Nucleus accumbens (tissue), 56 donors: ENCODE measurements at regions not wholly inside any gene's neighbourhood (a gene's known extent, or its start where the extent isn't known, plus 50 kb on each side); places are given as distances from the start of the nearest gene placed in this dataset.

Experiments
- DNase-seq, 56 donors: peaks; one replicate each; lab custom pipeline; 2025; lab: John Stamatoyannopoulos, UW

- no peak for DNase-seq
Observed at GRCh38 chr1:201759194-201759815, 69.7 kb upstream of the IPO9 start.

GRCh38 chr1:201760516-201760915 is 68.4 kb upstream of the IPO9 start:
- DNase-seq: no peak

GRCh38 chr1:201761178-201761577 is 67.8 kb upstream of the IPO9 start:
- peak in 1 of 56 donors; percentile 23 for DNase-seq

- DNase-seq: no peak
Observed at GRCh38 chr1:201761871-201762270, 67.1 kb upstream of the IPO9 start.

- no peak for DNase-seq
Observed at GRCh38 chr1:201762381-201762780, 66.6 kb upstream of the IPO9 start.

GRCh38 chr1:201763455-201764140 is 65.4 kb upstream of the IPO9 start:
- DNase-seq: peak in 3 of 56 donors; percentile 30 to 48 (median 31)

GRCh38 chr1:201764166-201764565 is 64.8 kb upstream of the IPO9 start:
- no peak for DNase-seq

GRCh38 chr1:201764579-201764978 is 64.4 kb upstream of the IPO9 start:
- no peak for DNase-seq

GRCh38 chr1:201766131-201766866 is 62.7 kb upstream of the IPO9 start:
- DNase-seq: no peak

GRCh38 chr1:201767339-201767738 is 61.6 kb upstream of the IPO9 start:
- no peak for DNase-seq

- DNase-seq: no peak
Observed at GRCh38 chr1:201769072-201769471, 59.9 kb upstream of the IPO9 start.

- peak in 55 of 56 donors; percentile 29 to 95 (median 85) for DNase-seq
Observed at GRCh38 chr1:201769966-201770365, 59.0 kb upstream of the IPO9 start.

GRCh38 chr1:201771466-201771865 is 57.5 kb upstream of the IPO9 start:
- DNase-seq: no peak

GRCh38 chr1:201772178-201772577 is 56.8 kb upstream of the IPO9 start:
- DNase-seq: no peak

- DNase-seq: no peak
Observed at GRCh38 chr1:201773764-201774163, 55.2 kb upstream of the IPO9 start.

GRCh38 chr1:201774224-201774982 is 54.6 kb upstream of the IPO9 start:
- no peak for DNase-seq

- no peak for DNase-seq
Observed at GRCh38 chr1:201774983-201775344, 54.0 kb upstream of the IPO9 start.

- DNase-seq: peak in 1 of 56 donors; percentile 9
Observed at GRCh38 chr1:201775380-201775779, 53.6 kb upstream of the IPO9 start.

GRCh38 chr1:201778279-201779065 is 50.5 kb upstream of the IPO9 start:
- DNase-seq: no peak
